Testis (tissue), 2 donors: ENCODE measurements at regions not wholly inside any gene's neighbourhood (a gene's known extent, or its start where the extent isn't known, plus 50 kb on each side); places are given as distances from the start of the nearest gene placed in this dataset.

ENCODE experiments used
- POLR2A ChIP-seq: fragments of 450-650 bp; IDR thresholded peaks from one replicate; pipeline ENCODE4 v1.6.1; 2017; ENCODE audit warnings: antibody characterized with exemption, mild to moderate bottlenecking, moderate library complexity
- TF ChIP-seq, protein P1 (sequence below), 3 experiments: fragments of 450-650 bp in 2 of 3; fragments of 200-600 bp in 1 of 3; sonication (generic) in 1 of 3; IDR thresholded peaks; one replicate each; pipeline ENCODE4 v1.5.1; 2016 to 2019; ENCODE audit warnings: antibody characterized with exemption in 3 of 3, mild to moderate bottlenecking in 2 of 3, moderate library complexity in 1 of 3

DNA sequence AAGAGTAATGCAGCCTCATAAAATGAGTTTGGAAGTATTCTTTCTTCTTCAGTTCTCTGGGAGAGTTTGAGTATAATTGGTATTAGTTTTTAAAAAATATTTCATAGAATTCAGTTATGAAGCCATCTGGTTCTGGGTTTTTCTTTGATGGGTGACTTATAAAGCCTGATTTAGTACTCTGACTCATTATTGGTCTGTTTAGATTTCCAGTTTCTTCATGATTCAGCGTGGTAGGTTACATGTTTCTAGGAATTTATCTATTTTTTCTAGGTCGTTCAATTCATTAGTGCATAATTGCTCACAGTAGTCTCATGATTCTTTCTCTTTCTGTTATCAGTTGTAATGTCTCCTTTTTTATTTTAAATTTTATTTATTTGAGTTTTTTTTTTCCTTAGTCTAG, 111.2 kb downstream of the CEP44 start:
- TF ChIP-seq, protein P1, sequence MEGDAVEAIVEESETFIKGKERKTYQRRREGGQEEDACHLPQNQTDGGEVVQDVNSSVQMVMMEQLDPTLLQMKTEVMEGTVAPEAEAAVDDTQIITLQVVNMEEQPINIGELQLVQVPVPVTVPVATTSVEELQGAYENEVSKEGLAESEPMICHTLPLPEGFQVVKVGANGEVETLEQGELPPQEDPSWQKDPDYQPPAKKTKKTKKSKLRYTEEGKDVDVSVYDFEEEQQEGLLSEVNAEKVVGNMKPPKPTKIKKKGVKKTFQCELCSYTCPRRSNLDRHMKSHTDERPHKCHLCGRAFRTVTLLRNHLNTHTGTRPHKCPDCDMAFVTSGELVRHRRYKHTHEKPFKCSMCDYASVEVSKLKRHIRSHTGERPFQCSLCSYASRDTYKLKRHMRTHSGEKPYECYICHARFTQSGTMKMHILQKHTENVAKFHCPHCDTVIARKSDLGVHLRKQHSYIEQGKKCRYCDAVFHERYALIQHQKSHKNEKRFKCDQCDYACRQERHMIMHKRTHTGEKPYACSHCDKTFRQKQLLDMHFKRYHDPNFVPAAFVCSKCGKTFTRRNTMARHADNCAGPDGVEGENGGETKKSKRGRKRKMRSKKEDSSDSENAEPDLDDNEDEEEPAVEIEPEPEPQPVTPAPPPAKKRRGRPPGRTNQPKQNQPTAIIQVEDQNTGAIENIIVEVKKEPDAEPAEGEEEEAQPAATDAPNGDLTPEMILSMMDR (IDR thresholded peaks at IDR 0.05) = no peak
- TF ChIP-seq POLR2A = no peak
